Choroid plexus epithelial cell (primary cell): ENCODE measurements at regions not wholly inside any gene's neighbourhood (a gene's known extent, or its start where the extent isn't known, plus 50 kb on each side); places are given as distances from the start of the nearest gene placed in this dataset.

ENCODE experiments used
- DNase-seq: peaks from one replicate; pipeline ENCODE4 v3.0.0-alpha.2; 2010; ENCODE audit warnings: low read depth
- H3K4me3 ChIP-seq: 2 replicates; pipeline ENCODE4 v1.5.1; 2011; ENCODE audit warnings: low read depth, mild to moderate bottlenecking, control low read depth, low read length, moderate library complexity
- TF ChIP-seq, protein P1 (sequence below): conservative IDR thresholded peaks from 2 replicates; pipeline ENCODE4 v1.5.1; 2011; ENCODE audit warnings: low read depth, mild to moderate bottlenecking, control low read depth, inconsistent platforms, low read length, moderate library complexity

GRCh38 chr11:111194860-111195568 is 50.5 kb upstream of the POU2AF2 start:
- TF ChIP-seq, protein P1, sequence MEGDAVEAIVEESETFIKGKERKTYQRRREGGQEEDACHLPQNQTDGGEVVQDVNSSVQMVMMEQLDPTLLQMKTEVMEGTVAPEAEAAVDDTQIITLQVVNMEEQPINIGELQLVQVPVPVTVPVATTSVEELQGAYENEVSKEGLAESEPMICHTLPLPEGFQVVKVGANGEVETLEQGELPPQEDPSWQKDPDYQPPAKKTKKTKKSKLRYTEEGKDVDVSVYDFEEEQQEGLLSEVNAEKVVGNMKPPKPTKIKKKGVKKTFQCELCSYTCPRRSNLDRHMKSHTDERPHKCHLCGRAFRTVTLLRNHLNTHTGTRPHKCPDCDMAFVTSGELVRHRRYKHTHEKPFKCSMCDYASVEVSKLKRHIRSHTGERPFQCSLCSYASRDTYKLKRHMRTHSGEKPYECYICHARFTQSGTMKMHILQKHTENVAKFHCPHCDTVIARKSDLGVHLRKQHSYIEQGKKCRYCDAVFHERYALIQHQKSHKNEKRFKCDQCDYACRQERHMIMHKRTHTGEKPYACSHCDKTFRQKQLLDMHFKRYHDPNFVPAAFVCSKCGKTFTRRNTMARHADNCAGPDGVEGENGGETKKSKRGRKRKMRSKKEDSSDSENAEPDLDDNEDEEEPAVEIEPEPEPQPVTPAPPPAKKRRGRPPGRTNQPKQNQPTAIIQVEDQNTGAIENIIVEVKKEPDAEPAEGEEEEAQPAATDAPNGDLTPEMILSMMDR: no peak
- no peak overlapping the region for H3K4me3 ChIP-seq
- DNase-seq: no peak

- no peak for DNase-seq
- H3K4me3 ChIP-seq: no peak overlapping the region
- TF ChIP-seq, protein P1: no peak
These were observed 51.5 kb upstream of the POU2AF2 start for GRCh38 chr11:111193924-111194490.

DNA sequence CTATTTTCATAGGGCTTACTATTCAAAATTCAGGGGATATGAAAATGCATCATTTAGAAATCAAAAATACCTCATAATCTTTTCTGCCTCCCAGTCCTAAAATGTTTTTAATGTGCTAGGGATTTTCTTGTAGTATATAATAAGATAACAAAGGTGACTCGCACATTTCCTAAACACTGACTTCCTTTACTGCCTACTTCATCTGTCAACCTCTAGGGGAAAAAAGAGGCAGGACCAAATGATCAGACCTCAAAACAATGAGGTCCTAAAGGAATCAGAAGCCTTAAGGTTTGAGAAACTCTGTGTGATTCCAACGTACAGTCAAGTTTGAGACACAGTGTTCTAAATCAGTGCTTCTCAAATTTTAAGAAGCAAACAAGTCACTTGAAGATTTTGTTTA is 56.1 kb upstream of the POU2AF2 start:
- H3K4me3 ChIP-seq: no peak overlapping the region
- TF ChIP-seq, protein P1: no peak
- DNase-seq: peak; percentile 13

- peak; percentile 23 for DNase-seq
- no peak overlapping the region for H3K4me3 ChIP-seq
These were observed 59.1 kb upstream of the POU2AF2 start for GRCh38 chr11:111186308-111186915.

GRCh38 chr11:111185266-111185665 is 60.3 kb upstream of the POU2AF2 start:
- peak; percentile 49 for DNase-seq
- TF ChIP-seq, protein P1: no peak
- no peak overlapping the region for H3K4me3 ChIP-seq

More at GRCh38 chr11:111186308-111186915, 59.1 kb upstream of the POU2AF2 start:
- TF ChIP-seq, protein P1: no peak

- peak; percentile 14 for DNase-seq
- TF ChIP-seq, protein P1: no peak
- no peak overlapping the region for H3K4me3 ChIP-seq
These were observed 61.8 kb upstream of the POU2AF2 start for GRCh38 chr11:111183706-111184105.
